ENCODE measurements at regions not wholly inside any gene's neighbourhood (a gene's known extent, or its start where the extent isn't known, plus 50 kb on each side); places are given as distances from the start of the nearest gene placed in this dataset.

GRCh38 chr14:38723277-38723676, 379.8 kb downstream of the SEC23A start:
- TF ChIP-seq ZFP30 (CRISPR knock-in tag; IDR thresholded peaks at IDR 0.05) = no peak
- TF ChIP-seq ISL1 (CRISPR knock-in tag; IDR thresholded peaks at IDR 0.05) = no peak
- TF ChIP-seq PPARA (CRISPR knock-in tag; IDR thresholded peaks at IDR 0.05; ENCODE audit: borderline replicate concordance) = no peak
- TF ChIP-seq CSDC2 (CRISPR knock-in tag; IDR thresholded peaks at IDR 0.05) = no peak
- TF ChIP-seq PATZ1 (CRISPR knock-in tag; IDR thresholded peaks at IDR 0.05; ENCODE audit: borderline replicate concordance) = no peak
- TF ChIP-seq GLIS3 (CRISPR knock-in tag; IDR thresholded peaks at IDR 0.05) = no peak
- TF ChIP-seq TCF4 (CRISPR knock-in tag; IDR thresholded peaks at IDR 0.05; ENCODE audit: borderline replicate concordance) = no peak
- TF ChIP-seq CREB5 (CRISPR knock-in tag; IDR thresholded peaks at IDR 0.05; ENCODE audit: low read depth) = no peak
- TF ChIP-seq ARNTL (CRISPR knock-in tag; IDR thresholded peaks at IDR 0.05; ENCODE audit: borderline replicate concordance, low read depth) = no peak
- no peak for TF ChIP-seq POU6F1 (CRISPR knock-in tag; IDR thresholded peaks at IDR 0.05; ENCODE audit: borderline replicate concordance, low read depth)

Data from SK-N-SH treated with all-trans-retinoic acid at 6 μM for 48 hours (cell line).